GM12892 (cell line): ENCODE measurements at regions not wholly inside any gene's neighbourhood (a gene's known extent, or its start where the extent isn't known, plus 50 kb on each side); places are given as distances from the start of the nearest gene placed in this dataset.

Experiments
- POLR2A ChIP-seq: IDR thresholded peaks from 2 replicates; pipeline ENCODE4 v1.6.1; 2011; ENCODE audit warnings: low read depth, low read length, control low read depth
- POLR2AphosphoS5 ChIP-seq: IDR thresholded peaks from 2 replicates; pipeline ENCODE4 v1.6.1; 2011; ENCODE audit warnings: low read depth, low read length, control low read depth
- TAF1 ChIP-seq: IDR thresholded peaks from 2 replicates; pipeline ENCODE4 v1.6.1; 2011; ENCODE audit warnings: low read depth, mild to moderate bottlenecking, control low read depth, low read length, borderline replicate concordance

- TF ChIP-seq POLR2A (no peak), POLR2AphosphoS5 (no peak), TAF1 (no peak)
Measured at GRCh38 chr4:11729548-11729947, 300.9 kb upstream of the HS3ST1 start.
